ENCODE measurements at regions not wholly inside any gene's neighbourhood (a gene's known extent, or its start where the extent isn't known, plus 50 kb on each side); places are given as distances from the start of the nearest gene placed in this dataset.

GRCh38 chr12:66768293-66768692, 89.4 kb upstream of the GRIP1 start:
- TF ChIP-seq CTCF (IDR thresholded peaks at IDR 0.05; ENCODE audit: insufficient read depth, low read length), result no peak
- H3K4me3 ChIP-seq (ENCODE audit: low read depth, low read length), result no peak overlapping the region
- DNase-seq (ENCODE audit: low read depth), result no peak

GRCh38 chr12:66774929-66775328, 96.1 kb upstream of the GRIP1 start:
- no peak for TF ChIP-seq CTCF (IDR thresholded peaks at IDR 0.05; ENCODE audit: insufficient read depth, low read length)
- no peak overlapping the region for H3K4me3 ChIP-seq (ENCODE audit: low read depth, low read length)
- DNase-seq (ENCODE audit: low read depth), result no peak

- H3K4me3 ChIP-seq (ENCODE audit: low read depth, low read length), result no peak overlapping the region
- DNase-seq (ENCODE audit: low read depth), result no peak
- TF ChIP-seq CTCF (IDR thresholded peaks at IDR 0.05; ENCODE audit: insufficient read depth, low read length), result no peak
Measured at GRCh38 chr12:66775871-66776270, 97.0 kb upstream of the GRIP1 start.

- H3K4me3 ChIP-seq (ENCODE audit: low read depth, low read length), result no peak overlapping the region
- TF ChIP-seq CTCF (IDR thresholded peaks at IDR 0.05; ENCODE audit: insufficient read depth, low read length), result no peak
- no peak for DNase-seq (ENCODE audit: low read depth)
Measured at GRCh38 chr12:66776974-66777373, 98.1 kb upstream of the GRIP1 start.

GRCh38 chr12:66779466-66779865, 100.6 kb upstream of the GRIP1 start:
- no peak overlapping the region for H3K4me3 ChIP-seq (ENCODE audit: low read depth, low read length)
- DNase-seq (ENCODE audit: low read depth), result no peak
- TF ChIP-seq CTCF (IDR thresholded peaks at IDR 0.05; ENCODE audit: insufficient read depth, low read length), result no peak

GRCh38 chr12:66786531-66787308, 107.8 kb upstream of the GRIP1 start:
- TF ChIP-seq CTCF (IDR thresholded peaks at IDR 0.05; ENCODE audit: insufficient read depth, low read length), result no peak
- DNase-seq (ENCODE audit: low read depth), result no peak
- no peak overlapping the region for H3K4me3 ChIP-seq (ENCODE audit: low read depth, low read length)

GRCh38 chr12:66799551-66799950, 120.7 kb upstream of the GRIP1 start:
- H3K4me3 ChIP-seq (ENCODE audit: low read depth, low read length), result no peak overlapping the region
- no peak for DNase-seq (ENCODE audit: low read depth)
- TF ChIP-seq CTCF (IDR thresholded peaks at IDR 0.05; ENCODE audit: insufficient read depth, low read length), result no peak

Measured in fibroblast of the aortic adventitia (primary cell).